ENCODE measurements at regions not wholly inside any gene's neighbourhood (a gene's known extent, or its start where the extent isn't known, plus 50 kb on each side); places are given as distances from the start of the nearest gene placed in this dataset.

- Histone ChIP-seq H3K36me3 (ENCODE audit: low read depth) (no peaks in the 10 kb centered on the region), H3K9me3 (ENCODE audit: insufficient read depth, low read depth) (no peaks in the 10 kb centered on the region), H3K9me2 (ENCODE audit: insufficient read depth) (no peaks in the 10 kb centered on the region), H2AFZ (no peak overlapping the region), H3K4me2 (no peak overlapping the region), H3K27ac (no peak overlapping the region), H4K20me1 (ENCODE audit: insufficient read depth) (no peaks in the 10 kb centered on the region), H3K79me2 (ENCODE audit: low read depth) (no peaks in the 10 kb centered on the region), H3K27me3 (ENCODE audit: insufficient read depth, low read depth) (no peaks in the 10 kb centered on the region), H3K4me3 (no peak overlapping the region), H3F3A (ENCODE audit: insufficient read depth, low read depth) (no peaks in the 10 kb centered on the region), H3K4me1 (replicated peaks; ENCODE audit: insufficient read depth) (0 out of 2 replicates have a peak, but pooled peaks cover 8% of the 10 kb centered on the region)
- intact Hi-C loops (cut with micrococcal nuclease; ENCODE audit: unreplicated experiment): no loop called here
- CTCF ChIA-PET: no interaction called here
- POLR2A ChIA-PET (ENCODE audit: unreplicated experiment): no interaction called here
- no TSS peak for BruUV-seq (replicated peaks)
- TF ChIP-seq EZH2 (IDR thresholded peaks at IDR 0.05; ENCODE audit: low read depth) (no peak), CTCF (conservative IDR thresholded peaks at IDR 0.05) (no peak)
- DNase-seq: no peak
These were observed 648.9 kb upstream of the VRK2 start for GRCh38 chr2:57397550-57398360.

GRCh38 chr2:57399057-57399456 is 647.5 kb upstream of the VRK2 start:
- no peak overlapping the region for H3K4me3 ChIP-seq
- ChIA-PET POLR2A (ENCODE audit: unreplicated experiment) (no interaction called here), CTCF (no interaction called here)
- no peaks in the 10 kb centered on the region for H3F3A ChIP-seq (ENCODE audit: insufficient read depth, low read depth)
- BruUV-seq (replicated peaks): no TSS peak
- no peaks in the 10 kb centered on the region for H3K27me3 ChIP-seq (ENCODE audit: insufficient read depth, low read depth)
- no peak overlapping the region for H2AFZ ChIP-seq
- H3K4me2 ChIP-seq: no peak overlapping the region
- H3K4me1 ChIP-seq (replicated peaks; ENCODE audit: insufficient read depth): 0 out of 2 replicates have a peak, but pooled peaks cover 8% of the 10 kb centered on the region
- no peaks in the 10 kb centered on the region for H3K36me3 ChIP-seq (ENCODE audit: low read depth)
- no peaks in the 10 kb centered on the region for H3K79me2 ChIP-seq (ENCODE audit: low read depth)
- no peaks in the 10 kb centered on the region for H3K9me3 ChIP-seq (ENCODE audit: insufficient read depth, low read depth)
- DNase-seq: no peak
- no peak overlapping the region for H3K27ac ChIP-seq
- H4K20me1 ChIP-seq (ENCODE audit: insufficient read depth): no peaks in the 10 kb centered on the region
- TF ChIP-seq CTCF (conservative IDR thresholded peaks at IDR 0.05) (no peak), EZH2 (IDR thresholded peaks at IDR 0.05; ENCODE audit: low read depth) (no peak)
- no peaks in the 10 kb centered on the region for H3K9me2 ChIP-seq (ENCODE audit: insufficient read depth)
- intact Hi-C loops (cut with micrococcal nuclease; ENCODE audit: unreplicated experiment): no loop called here

GRCh38 chr2:57402096-57402495 is 644.5 kb upstream of the VRK2 start:
- TF ChIP-seq CTCF (conservative IDR thresholded peaks at IDR 0.05) (no peak), EZH2 (IDR thresholded peaks at IDR 0.05; ENCODE audit: low read depth) (no peak)
- H3K27me3 ChIP-seq (ENCODE audit: insufficient read depth, low read depth): no peaks in the 10 kb centered on the region
- no peak overlapping the region for H3K27ac ChIP-seq
- no peaks in the 10 kb centered on the region for H3F3A ChIP-seq (ENCODE audit: insufficient read depth, low read depth)
- BruUV-seq (replicated peaks): no TSS peak
- DNase-seq: no peak
- H2AFZ ChIP-seq: no peak overlapping the region
- ChIA-PET POLR2A (ENCODE audit: unreplicated experiment) (no interaction called here), CTCF (no interaction called here)
- intact Hi-C loops (cut with micrococcal nuclease; ENCODE audit: unreplicated experiment): no loop called here
- H3K9me3 ChIP-seq (ENCODE audit: insufficient read depth, low read depth): no peaks in the 10 kb centered on the region
- H3K4me1 ChIP-seq (replicated peaks; ENCODE audit: insufficient read depth): no peaks in the 10 kb centered on the region
- no peak overlapping the region for H3K4me2 ChIP-seq
- no peaks in the 10 kb centered on the region for H3K36me3 ChIP-seq (ENCODE audit: low read depth)
- H3K9me2 ChIP-seq (ENCODE audit: insufficient read depth): peaks cover 3% of the 10 kb centered on the region; the same call in 1 of the 2 replicates
- H4K20me1 ChIP-seq (ENCODE audit: insufficient read depth): no peaks in the 10 kb centered on the region
- no peaks in the 10 kb centered on the region for H3K79me2 ChIP-seq (ENCODE audit: low read depth)
- no peak overlapping the region for H3K4me3 ChIP-seq

Data from PC-9 (cell line).